ENCODE measurements at regions not wholly inside any gene's neighbourhood (a gene's known extent, or its start where the extent isn't known, plus 50 kb on each side); places are given as distances from the start of the nearest gene placed in this dataset.

- DNase-seq (ENCODE audit: low read depth, low spot score), result no peak
- Histone ChIP-seq H3K4me3 (ENCODE audit: low read depth, low read length) (no peak overlapping the region), H3K27me3 (ENCODE audit: control insufficient read depth, insufficient read depth, low read length) (no peaks in the 10 kb centered on the region), H3K27ac (ENCODE audit: low read depth, low read length) (no peak overlapping the region), H3K9me3 (ENCODE audit: control insufficient read depth, insufficient read depth, low read length) (no peaks in the 10 kb centered on the region)
- ChIA-PET CTCF (no interaction called here), POLR2A (no interaction called here)
- no peak for TF ChIP-seq CTCF (IDR thresholded peaks at IDR 0.05; ENCODE audit: low read depth, low read length)
Observed at GRCh38 chr12:46892034-46892705, 66.4 kb upstream of the SLC38A4 start.

GRCh38 chr12:46892887-46893286, 67.1 kb upstream of the SLC38A4 start:
- DNase-seq (ENCODE audit: low read depth, low spot score), result no peak
- POLR2A ChIA-PET, result no interaction called here
- TF ChIP-seq CTCF (IDR thresholded peaks at IDR 0.05; ENCODE audit: low read depth, low read length), result no peak
- H3K4me3 ChIP-seq (ENCODE audit: low read depth, low read length), result no peak overlapping the region
- CTCF ChIA-PET, result no interaction called here
- no peaks in the 10 kb centered on the region for H3K27me3 ChIP-seq (ENCODE audit: control insufficient read depth, insufficient read depth, low read length)
- H3K27ac ChIP-seq (ENCODE audit: low read depth, low read length), result no peak overlapping the region
- no peaks in the 10 kb centered on the region for H3K9me3 ChIP-seq (ENCODE audit: control insufficient read depth, insufficient read depth, low read length)

- ChIA-PET CTCF (interaction anchor here (0.7 kb wide), 1 partner anchor 14 kb away, joined by 4 read pairs; no protein-coding TSS in a partner anchor), POLR2A (no interaction called here)
- no peaks in the 10 kb centered on the region for H3K27me3 ChIP-seq (ENCODE audit: control insufficient read depth, insufficient read depth, low read length)
- no peak for TF ChIP-seq CTCF (IDR thresholded peaks at IDR 0.05; ENCODE audit: low read depth, low read length)
- H3K9me3 ChIP-seq (ENCODE audit: control insufficient read depth, insufficient read depth, low read length), result no peaks in the 10 kb centered on the region
- H3K27ac ChIP-seq (ENCODE audit: low read depth, low read length), result no peak overlapping the region
- H3K4me3 ChIP-seq (ENCODE audit: low read depth, low read length), result no peak overlapping the region
- no peak for DNase-seq (ENCODE audit: low read depth, low spot score)
Observed at GRCh38 chr12:46893434-46893833, 67.6 kb upstream of the SLC38A4 start.

GRCh38 chr12:46895726-46896125, 69.9 kb upstream of the SLC38A4 start:
- CTCF ChIA-PET, result no interaction called here

GRCh38 chr12:46896680-46897079, 70.9 kb upstream of the SLC38A4 start:
- Histone ChIP-seq H3K4me3 (ENCODE audit: low read depth, low read length) (no peak overlapping the region), H3K27ac (ENCODE audit: low read depth, low read length) (no peak overlapping the region), H3K27me3 (ENCODE audit: control insufficient read depth, insufficient read depth, low read length) (no peaks in the 10 kb centered on the region), H3K9me3 (ENCODE audit: control insufficient read depth, insufficient read depth, low read length) (no peaks in the 10 kb centered on the region)
- no peak for TF ChIP-seq CTCF (IDR thresholded peaks at IDR 0.05; ENCODE audit: low read depth, low read length)
- POLR2A ChIA-PET, result no interaction called here
- DNase-seq (ENCODE audit: low read depth, low spot score), result no peak
- CTCF ChIA-PET, result no interaction called here

More at GRCh38 chr12:46895726-46896125, 69.9 kb upstream of the SLC38A4 start:
- no peak overlapping the region for H3K4me3 ChIP-seq (ENCODE audit: low read depth, low read length)
- H3K27me3 ChIP-seq (ENCODE audit: control insufficient read depth, insufficient read depth, low read length), result no peaks in the 10 kb centered on the region
- H3K9me3 ChIP-seq (ENCODE audit: control insufficient read depth, insufficient read depth, low read length), result no peaks in the 10 kb centered on the region
- TF ChIP-seq CTCF (IDR thresholded peaks at IDR 0.05; ENCODE audit: low read depth, low read length), result no peak
- POLR2A ChIA-PET, result no interaction called here
- no peak overlapping the region for H3K27ac ChIP-seq (ENCODE audit: low read depth, low read length)
- DNase-seq (ENCODE audit: low read depth, low spot score), result no peak
